HG03571 (cell line): ENCODE measurements at regions not wholly inside any gene's neighbourhood (a gene's known extent, or its start where the extent isn't known, plus 50 kb on each side); places are given as distances from the start of the nearest gene placed in this dataset.

Experiments used
- ATAC-seq: cut with Tn5 transposase; IDR thresholded peaks from one replicate; pipeline ENCODE4 v1.9.1; 2021; ENCODE audit not compliant: unreplicated experiment

GRCh38 chr7:98679741-98680140 lies 62.7 kb downstream of the NPTX2 start:
- no peak for ATAC-seq

DNA sequence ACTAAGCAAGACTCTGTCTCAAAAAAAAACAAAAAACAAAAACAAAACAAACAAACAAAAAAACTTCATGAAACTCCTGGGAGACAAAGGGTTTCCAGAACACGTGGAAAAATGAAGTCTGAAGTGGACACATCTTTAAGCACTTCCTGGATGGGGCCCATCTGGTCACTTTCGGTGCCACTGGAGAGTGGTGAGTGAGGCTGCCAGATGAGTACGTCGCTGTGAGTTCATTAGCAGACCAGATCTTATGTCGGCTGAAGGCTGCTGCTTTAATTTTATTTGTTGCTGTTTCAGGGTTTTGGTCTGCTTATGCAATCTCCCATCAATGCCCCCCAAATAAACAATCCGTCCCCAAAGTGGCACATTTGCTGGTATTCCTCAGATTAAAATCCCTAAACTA lies 64.4 kb downstream of the NPTX2 start:
- no peak for ATAC-seq

- ATAC-seq = no peak
Measured at GRCh38 chr7:98681951-98682350, 64.9 kb downstream of the NPTX2 start.

DNA sequence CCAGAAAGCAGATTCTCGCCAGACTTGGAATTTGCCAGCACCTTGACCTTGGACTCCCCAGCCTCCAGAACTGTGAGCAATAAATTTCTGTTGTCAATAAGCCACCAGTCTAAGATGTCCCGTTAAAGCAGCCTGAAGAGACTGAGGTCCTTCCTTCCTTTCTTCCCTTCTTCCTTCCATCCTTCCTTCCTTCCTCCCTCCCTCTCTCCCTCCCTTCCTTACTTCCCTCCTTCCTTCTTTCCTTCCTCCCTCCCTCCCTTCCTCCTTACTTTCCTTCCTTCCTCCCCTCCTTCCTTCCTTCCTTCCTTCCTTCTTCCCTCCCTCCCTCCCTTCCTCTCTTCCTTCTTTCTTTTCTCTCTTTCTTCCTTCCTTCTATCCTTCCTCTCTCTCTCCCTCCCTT lies 66.4 kb downstream of the NPTX2 start:
- ATAC-seq = no peak

GRCh38 chr7:98685541-98685940 lies 68.5 kb downstream of the NPTX2 start:
- no peak for ATAC-seq

GRCh38 chr7:98686466-98687080 lies 69.5 kb downstream of the NPTX2 start:
- no peak for ATAC-seq

DNA sequence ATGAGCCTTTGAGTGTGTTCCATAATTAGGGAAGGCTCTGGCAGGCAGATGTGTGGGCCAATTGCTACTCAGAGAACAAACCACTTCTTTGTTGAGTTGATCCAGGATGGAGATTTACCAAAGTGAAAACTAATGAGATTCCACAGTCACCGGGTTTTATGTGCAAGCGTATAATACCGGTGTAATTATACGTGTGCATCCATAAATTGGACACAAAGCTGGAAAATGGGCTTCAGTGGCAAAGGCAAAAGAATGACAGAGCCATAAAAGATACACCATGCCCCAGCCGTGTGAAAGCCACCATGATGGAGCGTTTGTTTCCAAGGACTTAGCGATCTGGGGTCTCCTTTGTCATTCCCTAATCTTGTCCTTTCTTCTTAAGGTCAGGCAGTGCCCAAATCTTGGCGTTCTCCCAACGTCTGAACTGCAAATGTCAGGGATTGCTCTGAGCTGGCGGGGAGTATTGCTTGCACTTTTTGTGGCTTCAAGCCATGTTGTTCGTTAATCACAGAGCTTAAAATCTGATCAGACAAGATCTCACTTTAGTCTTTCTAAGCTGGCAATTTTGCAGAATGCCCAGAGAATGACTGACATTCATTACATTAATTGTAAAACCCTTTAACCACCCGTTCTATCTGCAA lies 70.1 kb downstream of the NPTX2 start:
- ATAC-seq = no peak

GRCh38 chr7:98691619-98692018 lies 74.5 kb downstream of the NPTX2 start:
- no peak for ATAC-seq

GRCh38 chr7:98697083-98697482 lies 80.0 kb downstream of the NPTX2 start:
- no peak for ATAC-seq

GRCh38 chr7:98697485-98698240 lies 80.6 kb downstream of the NPTX2 start:
- ATAC-seq = no peak

- no peak for ATAC-seq
Measured at GRCh38 chr7:98698976-98699375, 81.9 kb downstream of the NPTX2 start.

- no peak for ATAC-seq
Measured at GRCh38 chr7:98700533-98700932, 83.4 kb downstream of the NPTX2 start.

DNA sequence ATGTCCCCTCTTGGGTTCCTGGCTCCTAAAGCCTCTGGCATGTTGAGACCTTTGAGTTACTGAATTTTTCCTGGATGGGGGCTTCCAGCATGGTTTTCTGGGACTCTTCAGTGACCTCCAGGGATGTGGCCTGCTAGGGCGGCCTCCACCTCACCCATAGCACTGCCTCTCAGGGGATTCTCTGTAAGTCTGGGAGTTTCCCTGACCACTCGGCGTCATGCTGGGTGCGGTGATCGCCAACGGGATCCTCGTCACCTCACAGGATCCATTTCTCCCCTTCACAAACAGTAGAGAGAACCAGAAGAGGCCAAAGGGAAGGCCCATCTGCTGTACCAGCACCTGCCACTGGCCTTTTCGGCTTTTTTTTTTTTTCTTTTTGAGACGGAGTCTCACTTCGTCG lies 84.3 kb downstream of the NPTX2 start:
- ATAC-seq = no peak

DNA sequence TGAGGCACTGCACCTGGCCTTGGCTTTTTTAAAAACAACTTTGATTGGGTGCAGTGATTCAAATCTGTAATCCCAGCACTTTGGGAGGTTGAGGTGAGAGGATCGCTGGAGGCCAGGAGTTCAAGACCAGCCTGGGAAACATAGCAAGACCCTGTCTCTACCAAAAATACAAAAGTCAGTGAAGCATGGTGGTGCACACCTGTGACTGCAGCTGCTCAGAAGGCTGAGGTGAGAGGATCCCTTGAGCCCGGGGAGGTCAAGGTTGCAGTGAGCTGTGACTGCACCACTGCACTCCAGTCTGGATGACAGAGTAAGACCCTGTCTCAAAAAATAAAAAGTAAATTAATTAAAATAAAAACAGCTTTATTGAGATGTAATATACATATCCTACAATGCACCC lies 84.9 kb downstream of the NPTX2 start:
- ATAC-seq = no peak

- no peak for ATAC-seq
Measured at GRCh38 chr7:98703916-98704315, 86.8 kb downstream of the NPTX2 start.

DNA sequence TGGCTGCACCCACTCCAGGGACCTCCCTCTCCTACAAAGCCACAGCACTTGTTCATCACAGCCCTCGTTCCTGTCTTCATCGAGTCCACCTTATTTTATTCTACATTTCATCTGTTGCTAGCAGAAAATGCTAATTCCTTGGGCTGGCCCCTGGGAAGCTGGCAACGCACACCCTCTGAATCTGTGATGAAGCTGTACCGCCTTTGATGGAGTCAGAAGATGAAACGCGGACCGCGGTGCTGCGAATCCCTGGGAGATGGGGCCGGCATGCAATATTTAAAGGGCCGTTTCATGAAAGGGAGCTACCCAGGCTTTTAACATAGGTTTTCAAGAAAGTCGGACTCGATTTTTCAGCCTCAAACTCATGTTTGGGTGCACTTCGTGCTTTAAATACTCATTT lies 88.5 kb downstream of the NPTX2 start:
- no peak for ATAC-seq

GRCh38 chr7:98707076-98707475 lies 90.0 kb downstream of the NPTX2 start:
- no peak for ATAC-seq

DNA sequence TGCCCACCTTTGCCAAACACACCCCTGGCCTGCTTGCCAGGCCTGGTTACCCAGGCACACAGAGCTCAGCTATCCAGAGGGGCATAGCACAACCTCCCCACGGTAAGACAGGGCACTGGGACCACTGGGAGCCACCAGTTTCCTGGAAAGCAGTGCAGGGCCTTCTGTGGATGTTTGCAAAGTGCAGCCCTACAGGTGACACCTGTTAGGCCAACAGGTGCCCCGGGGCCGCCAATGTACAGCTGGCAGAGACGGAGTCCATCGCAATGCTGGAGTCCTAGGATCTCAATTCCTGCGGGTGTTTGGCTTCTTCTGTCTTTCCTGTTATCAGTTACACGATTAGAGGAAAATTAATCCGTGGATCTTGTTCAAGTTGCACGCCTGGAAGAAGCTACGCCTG lies 94.9 kb downstream of the NPTX2 start:
- no peak for ATAC-seq

- ATAC-seq = no peak
Measured at GRCh38 chr7:98713165-98713810, 96.2 kb downstream of the NPTX2 start.

- ATAC-seq = no peak
Measured at GRCh38 chr7:98719396-98719795, 102.3 kb downstream of the NPTX2 start.

DNA sequence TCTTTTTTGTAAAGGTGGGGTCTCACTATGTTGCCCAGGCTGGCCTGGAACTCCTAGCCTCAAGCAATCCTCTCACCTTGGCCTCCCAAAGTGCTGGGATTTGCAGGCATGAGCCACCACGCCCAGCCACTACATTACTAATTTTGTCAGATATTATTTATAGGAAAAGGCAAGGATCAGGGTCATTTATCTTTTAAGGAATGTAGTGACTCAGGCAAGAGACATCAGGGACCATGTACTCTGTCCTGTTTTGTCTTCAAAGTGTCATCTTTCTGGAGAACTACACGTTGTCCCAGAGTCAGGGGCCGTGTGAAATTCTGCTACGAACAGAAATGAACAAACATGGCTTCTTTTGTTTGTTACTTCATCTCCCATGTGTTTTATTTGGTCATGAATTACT lies 105.3 kb downstream of the NPTX2 start:
- no peak for ATAC-seq

GRCh38 chr7:98724591-98724990 lies 107.5 kb downstream of the NPTX2 start:
- ATAC-seq = no peak
